ENCODE measurements at regions not wholly inside any gene's neighbourhood (a gene's known extent, or its start where the extent isn't known, plus 50 kb on each side); places are given as distances from the start of the nearest gene placed in this dataset.

DNA sequence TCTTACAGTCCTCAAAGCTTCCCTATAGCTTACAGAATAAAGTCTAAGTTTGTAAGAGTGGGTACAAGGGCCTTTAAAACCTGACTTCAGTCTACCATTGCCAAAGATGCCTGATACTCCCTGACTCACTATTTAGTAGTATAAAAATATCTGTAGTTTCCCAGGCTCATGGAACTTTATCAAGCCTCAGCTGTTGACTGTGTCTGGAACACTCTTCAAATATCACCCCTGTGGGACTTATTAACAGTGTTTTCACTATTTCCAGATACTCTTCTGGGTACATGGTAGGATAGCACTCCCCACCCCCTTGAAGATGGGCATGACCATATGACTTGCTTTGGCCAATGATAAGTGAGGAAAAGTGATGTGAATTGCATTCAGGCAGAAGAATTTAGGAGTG, 105.3 kb upstream of the TENT5A start:
- no peak overlapping the region for H3K27ac ChIP-seq
- intact Hi-C loops (cut with DNase I), result no loop called here
- TF ChIP-seq, protein P1, sequence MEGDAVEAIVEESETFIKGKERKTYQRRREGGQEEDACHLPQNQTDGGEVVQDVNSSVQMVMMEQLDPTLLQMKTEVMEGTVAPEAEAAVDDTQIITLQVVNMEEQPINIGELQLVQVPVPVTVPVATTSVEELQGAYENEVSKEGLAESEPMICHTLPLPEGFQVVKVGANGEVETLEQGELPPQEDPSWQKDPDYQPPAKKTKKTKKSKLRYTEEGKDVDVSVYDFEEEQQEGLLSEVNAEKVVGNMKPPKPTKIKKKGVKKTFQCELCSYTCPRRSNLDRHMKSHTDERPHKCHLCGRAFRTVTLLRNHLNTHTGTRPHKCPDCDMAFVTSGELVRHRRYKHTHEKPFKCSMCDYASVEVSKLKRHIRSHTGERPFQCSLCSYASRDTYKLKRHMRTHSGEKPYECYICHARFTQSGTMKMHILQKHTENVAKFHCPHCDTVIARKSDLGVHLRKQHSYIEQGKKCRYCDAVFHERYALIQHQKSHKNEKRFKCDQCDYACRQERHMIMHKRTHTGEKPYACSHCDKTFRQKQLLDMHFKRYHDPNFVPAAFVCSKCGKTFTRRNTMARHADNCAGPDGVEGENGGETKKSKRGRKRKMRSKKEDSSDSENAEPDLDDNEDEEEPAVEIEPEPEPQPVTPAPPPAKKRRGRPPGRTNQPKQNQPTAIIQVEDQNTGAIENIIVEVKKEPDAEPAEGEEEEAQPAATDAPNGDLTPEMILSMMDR (IDR thresholded peaks at IDR 0.05), result no peak
- TF ChIP-seq EP300 (IDR thresholded peaks at IDR 0.05), result no peak

GRCh38 chr6:81856872-81857271, 104.4 kb upstream of the TENT5A start:
- 79 to 89% (median 84%) methylated on average over 1 of the region's 1 CpG for WGBS, 3 donors
- no peaks in the 10 kb centered on the region for H3K9me3 ChIP-seq
- H3K27me3 ChIP-seq, result no peaks in the 10 kb centered on the region
- no peak overlapping the region for H3K27ac ChIP-seq
- H3K4me3 ChIP-seq, result no peak overlapping the region
- TF ChIP-seq POLR2A (IDR thresholded peaks at IDR 0.05), result no peak
- no peak for TF ChIP-seq EP300 (IDR thresholded peaks at IDR 0.05)
- TF ChIP-seq, protein P1 (IDR thresholded peaks at IDR 0.05), result no peak
- no peaks in the 10 kb centered on the region for H3K36me3 ChIP-seq
- intact Hi-C loops (cut with DNase I), result no loop called here
- H3K4me1 ChIP-seq (ENCODE audit: insufficient read depth), result peaks cover 4% of the 10 kb centered on the region
- no peak for DNase-seq

More for the DNA sequence above, 105.3 kb upstream of the TENT5A start:
- no peaks in the 10 kb centered on the region for H3K9me3 ChIP-seq
- peaks cover 4% of the 10 kb centered on the region for H3K4me1 ChIP-seq (ENCODE audit: insufficient read depth)
- no peak overlapping the region for H3K4me3 ChIP-seq
- H3K36me3 ChIP-seq, result no peaks in the 10 kb centered on the region
- H3K27me3 ChIP-seq, result no peaks in the 10 kb centered on the region
- no peak for DNase-seq

- TF ChIP-seq EP300 (IDR thresholded peaks at IDR 0.05), result no peak
- TF ChIP-seq, protein P1 (IDR thresholded peaks at IDR 0.05), result no peak
- TF ChIP-seq POLR2A (IDR thresholded peaks at IDR 0.05), result no peak
- H3K27me3 ChIP-seq, result no peaks in the 10 kb centered on the region
- 89 to 96% (median 93%) methylated on average over 2 of the region's 2 CpGs for WGBS, 3 donors
- DNase-seq, result no peak
- no peaks in the 10 kb centered on the region for H3K36me3 ChIP-seq
- no peaks in the 10 kb centered on the region for H3K4me1 ChIP-seq (ENCODE audit: insufficient read depth)
- intact Hi-C loops (cut with DNase I), result no loop called here
- H3K4me3 ChIP-seq, result no peak overlapping the region
- H3K9me3 ChIP-seq, result no peaks in the 10 kb centered on the region
- no peak overlapping the region for H3K27ac ChIP-seq
These were observed 102.0 kb upstream of the TENT5A start for GRCh38 chr6:81854474-81854873.

DNA sequence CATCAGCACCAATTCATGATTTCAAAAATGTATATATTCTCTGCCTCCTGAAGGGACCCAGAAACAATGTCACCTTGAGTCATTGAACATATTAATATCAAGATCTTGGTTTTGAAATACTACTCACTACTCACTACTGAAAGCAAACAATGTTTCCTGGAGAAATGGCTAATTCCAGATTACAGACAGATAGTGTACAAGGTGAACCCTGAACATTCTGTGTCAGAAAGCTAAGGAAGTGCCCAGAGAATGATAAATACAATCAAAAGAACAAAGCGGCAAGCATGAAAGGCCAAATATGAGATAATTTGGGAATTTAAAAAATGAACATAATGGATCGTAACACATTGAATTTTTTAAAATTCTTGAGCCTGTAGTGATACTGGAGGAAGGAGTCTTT, 101.5 kb upstream of the TENT5A start:
- H3K27me3 ChIP-seq, result no peaks in the 10 kb centered on the region
- no peak overlapping the region for H3K27ac ChIP-seq
- no peak for DNase-seq
- no peaks in the 10 kb centered on the region for H3K4me1 ChIP-seq (ENCODE audit: insufficient read depth)
- no peak overlapping the region for H3K4me3 ChIP-seq
- no peak for TF ChIP-seq POLR2A (IDR thresholded peaks at IDR 0.05)
- no peak for TF ChIP-seq EP300 (IDR thresholded peaks at IDR 0.05)
- TF ChIP-seq, protein P1 (IDR thresholded peaks at IDR 0.05), result no peak
- H3K9me3 ChIP-seq, result no peaks in the 10 kb centered on the region
- intact Hi-C loops (cut with DNase I), result no loop called here
- WGBS, 3 donors, result 24 to 36% (median 27%) methylated on average over 2 of the region's 2 CpGs
- H3K36me3 ChIP-seq, result no peaks in the 10 kb centered on the region

DNA sequence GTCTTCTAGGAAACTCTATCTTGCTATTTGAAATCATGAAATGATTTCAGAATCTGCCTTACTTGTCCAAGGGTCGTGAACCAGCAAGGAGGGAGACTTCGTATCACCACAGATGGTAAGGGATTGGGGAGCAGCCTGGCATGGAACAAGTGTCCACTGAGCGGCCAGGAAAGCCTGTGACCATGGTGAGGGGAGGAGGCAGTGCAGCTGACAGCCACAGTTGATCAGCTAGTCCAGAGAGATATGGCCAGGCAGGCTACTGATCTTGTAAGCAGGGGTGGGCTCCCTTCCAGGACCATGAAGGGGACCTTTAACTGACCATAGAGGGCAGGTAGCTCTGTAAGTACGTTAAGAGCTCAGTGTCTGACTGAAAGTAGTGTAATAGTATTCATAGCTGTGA, 96.8 kb upstream of the TENT5A start:
- 84 to 86% (median 84%) methylated on average over 4 of the region's 4 CpGs for WGBS, 3 donors
- Histone ChIP-seq H3K27ac (no peak overlapping the region), H3K27me3 (no peaks in the 10 kb centered on the region), H3K4me3 (no peak overlapping the region), H3K4me1 (ENCODE audit: insufficient read depth) (peaks cover 8% of the 10 kb centered on the region), H3K36me3 (no peaks in the 10 kb centered on the region), H3K9me3 (no peaks in the 10 kb centered on the region)
- intact Hi-C loops (cut with DNase I), result no loop called here
- TF ChIP-seq POLR2A (IDR thresholded peaks at IDR 0.05) (no peak), EP300 (IDR thresholded peaks at IDR 0.05) (no peak)
- TF ChIP-seq, protein P1 (IDR thresholded peaks at IDR 0.05), result no peak
- no peak for DNase-seq
